Esophagus squamous epithelium (tissue), 5 donors: ENCODE measurements at regions not wholly inside any gene's neighbourhood (a gene's known extent, or its start where the extent isn't known, plus 50 kb on each side); places are given as distances from the start of the nearest gene placed in this dataset.
A peak's percentile ranks its signal among the peaks of the same experiment; 100 is the strongest.

Experiments used
- DNase-seq: peaks from one replicate; lab custom pipeline; 2025; lab: John Stamatoyannopoulos, UW
- H3K27ac ChIP-seq, 4 donors: fragments of 200-600 bp; sonication (generic); one replicate each; pipeline ENCODE4 v1.5.1; 2016 to 2019; ENCODE audit warnings: mild to moderate bottlenecking in 1 of 4
- H3K27me3 ChIP-seq, 4 donors: fragments of 200-600 bp; sonication (generic); 1 replicate in 3 of 4; 2 replicates in 1 of 4; pipeline versions ENCODE4 v1.5.1 to v1.6.0; 2017 to 2021; ENCODE audit warnings: antibody characterized with exemption in 1 of 4
- H3K36me3 ChIP-seq, 3 donors: fragments of 200-600 bp; sonication (generic); one replicate each; pipeline ENCODE4 v1.5.1; 2016 to 2019
- H3K4me1 ChIP-seq, 3 donors: fragments of 200-600 bp; sonication (generic); one replicate each; pipeline ENCODE4 v1.5.1; 2017 to 2019
- H3K4me3 ChIP-seq, 4 donors: fragments of 200-600 bp; sonication (generic); 1 replicate in 3 of 4; 2 replicates in 1 of 4; pipeline ENCODE4 v1.5.1; 2016 to 2019; ENCODE audit warnings: mild to moderate bottlenecking in 2 of 4, moderate library complexity in 1 of 4
- H3K9me3 ChIP-seq, 3 donors: fragments of 200-600 bp; sonication (generic); one replicate each; pipeline ENCODE4 v1.5.1; 2016 to 2019
- CTCF ChIP-seq, 6 experiments: fragments of 450-650 bp in 4 of 6; fragments of 200-600 bp in 2 of 6; sonication (generic) in 2 of 6; IDR thresholded peaks; one replicate each; pipeline ENCODE4 v1.5.1; 2016 to 2019; ENCODE audit warnings: antibody characterized with exemption in 6 of 6, mild to moderate bottlenecking in 4 of 6, moderate library complexity in 4 of 6
- POLR2A ChIP-seq, 4 donors: fragments of 450-650 bp; IDR thresholded peaks; one replicate each; pipeline ENCODE4 v1.6.1; 2017; ENCODE audit warnings: antibody characterized with exemption in 4 of 4, mild to moderate bottlenecking in 4 of 4, moderate library complexity in 3 of 4
- WGBS, 2 donors: methylation state at CpG; one replicate each; pipeline ENCODE4 v1.1.5; 2018; 5-methylcytosine and 5-hydroxymethylcytosine counted together
- intact Hi-C: fragments of 100-400 bp; cut with DNase I; formaldehyde crosslinking; loops from one replicate; pipeline ENCODE4 v1.15.0; 2022
- donor health status: DM: yes; HTN: yes; CAD: no.

- peak overlapping the region in 2 of 4 donors; percentile 23 to 47 for H3K27ac ChIP-seq
Measured at GRCh38 chr3:72336114-72336651, 512.1 kb downstream of the SHQ1 start.

GRCh38 chr3:72335458-72336095 lies 512.7 kb downstream of the SHQ1 start:
- 82 to 93% methylated on average over 6 of the region's 10 CpGs for WGBS, 2 donors
- intact Hi-C loops, result no loop called here
- TF ChIP-seq CTCF (IDR thresholded peaks at IDR 0.05) (no peak), POLR2A (IDR thresholded peaks at IDR 0.05) (no peak)
- DNase-seq, result no peak
- Histone ChIP-seq H3K27ac (peak overlapping the region in 1 of 4 donors; percentile 9), H3K27me3 (no peaks in the 10 kb centered on the region), H3K4me1 (peaks cover 16 to 44% (median 20%) of the 10 kb centered on the region in 3 donors), H3K4me3 (no peak overlapping the region), H3K36me3 (no peaks in the 10 kb centered on the region), H3K9me3 (no peaks in the 10 kb centered on the region)

More at GRCh38 chr3:72336114-72336651, 512.1 kb downstream of the SHQ1 start:
- intact Hi-C loops, result no loop called here
- H3K9me3 ChIP-seq, result no peaks in the 10 kb centered on the region
- DNase-seq, result no peak
- no peaks in the 10 kb centered on the region for H3K36me3 ChIP-seq
- 83 to 92% methylated on average over 6 of the region's 7 CpGs for WGBS, 2 donors
- no peaks in the 10 kb centered on the region for H3K27me3 ChIP-seq
- no peak for TF ChIP-seq POLR2A (IDR thresholded peaks at IDR 0.05)
- no peak for TF ChIP-seq CTCF (IDR thresholded peaks at IDR 0.05)
- no peak overlapping the region for H3K4me3 ChIP-seq
- peaks cover 16 to 48% (median 20%) of the 10 kb centered on the region in 3 donors for H3K4me1 ChIP-seq

GRCh38 chr3:72334681-72335457 lies 513.4 kb downstream of the SHQ1 start:
- no peaks in the 10 kb centered on the region for H3K27me3 ChIP-seq
- intact Hi-C loops, result no loop called here
- WGBS, 2 donors, result 80 to 88% methylated on average over 13 to 14 of the region's 14 CpGs

GRCh38 chr3:72332689-72333088 lies 515.6 kb downstream of the SHQ1 start:
- H3K4me1 ChIP-seq, result peaks cover 5 to 33% (median 13%) of the 10 kb centered on the region in 3 donors
- 94 to 95% methylated on average over 4 of the region's 4 CpGs for WGBS, 2 donors
- H3K27ac ChIP-seq, result no peak overlapping the region
- DNase-seq, result no peak
- no peaks in the 10 kb centered on the region for H3K36me3 ChIP-seq
- intact Hi-C loops, result no loop called here
- peaks cover 0 to 11% (median 0%) of the 10 kb centered on the region in 4 donors for H3K27me3 ChIP-seq
- TF ChIP-seq CTCF (IDR thresholded peaks at IDR 0.05) (no peak), POLR2A (IDR thresholded peaks at IDR 0.05) (no peak)
- H3K9me3 ChIP-seq, result no peaks in the 10 kb centered on the region
- no peak overlapping the region for H3K4me3 ChIP-seq

More at GRCh38 chr3:72334681-72335457, 513.4 kb downstream of the SHQ1 start:
- Histone ChIP-seq H3K36me3 (no peaks in the 10 kb centered on the region), H3K9me3 (no peaks in the 10 kb centered on the region), H3K27ac (no peak overlapping the region), H3K4me3 (no peak overlapping the region), H3K4me1 (peaks cover 16 to 42% (median 20%) of the 10 kb centered on the region in 3 donors)
- DNase-seq, result no peak
- TF ChIP-seq CTCF (IDR thresholded peaks at IDR 0.05) (no peak), POLR2A (IDR thresholded peaks at IDR 0.05) (no peak)

- TF ChIP-seq POLR2A (IDR thresholded peaks at IDR 0.05) (no peak), CTCF (IDR thresholded peaks at IDR 0.05) (no peak)
- Histone ChIP-seq H3K4me3 (no peak overlapping the region), H3K27me3 (peaks cover 0 to 11% (median 0%) of the 10 kb centered on the region in 4 donors), H3K9me3 (no peaks in the 10 kb centered on the region), H3K36me3 (no peaks in the 10 kb centered on the region), H3K27ac (no peak overlapping the region), H3K4me1 (peaks cover 5 to 28% (median 10%) of the 10 kb centered on the region in 3 donors)
- DNase-seq, result no peak
- intact Hi-C loops, result no loop called here
- 71 to 79% methylated on average over 5 of the region's 5 CpGs for WGBS, 2 donors
Measured at GRCh38 chr3:72332036-72332435, 516.2 kb downstream of the SHQ1 start.
